GM12865 (cell line): ENCODE measurements at regions not wholly inside any gene's neighbourhood (a gene's known extent, or its start where the extent isn't known, plus 50 kb on each side); places are given as distances from the start of the nearest gene placed in this dataset.

Experiments
- DNase-seq: peaks from one replicate; pipeline ENCODE4 v3.0.0; 2010; ENCODE audit warnings: low read depth
- H3K4me3 ChIP-seq: 2 replicates; pipeline ENCODE4 v1.5.1; 2011; ENCODE audit warnings: mild to moderate bottlenecking, low read depth, low read length, control low read depth
- TF ChIP-seq, protein P1 (sequence below): IDR thresholded peaks from 2 replicates; pipeline ENCODE4 v1.5.1; 2011; ENCODE audit warnings: low read length, control low read depth, low read depth, inconsistent platforms; ENCODE audit not compliant: insufficient read depth; ENCODE audit errors: missing control alignments

DNA sequence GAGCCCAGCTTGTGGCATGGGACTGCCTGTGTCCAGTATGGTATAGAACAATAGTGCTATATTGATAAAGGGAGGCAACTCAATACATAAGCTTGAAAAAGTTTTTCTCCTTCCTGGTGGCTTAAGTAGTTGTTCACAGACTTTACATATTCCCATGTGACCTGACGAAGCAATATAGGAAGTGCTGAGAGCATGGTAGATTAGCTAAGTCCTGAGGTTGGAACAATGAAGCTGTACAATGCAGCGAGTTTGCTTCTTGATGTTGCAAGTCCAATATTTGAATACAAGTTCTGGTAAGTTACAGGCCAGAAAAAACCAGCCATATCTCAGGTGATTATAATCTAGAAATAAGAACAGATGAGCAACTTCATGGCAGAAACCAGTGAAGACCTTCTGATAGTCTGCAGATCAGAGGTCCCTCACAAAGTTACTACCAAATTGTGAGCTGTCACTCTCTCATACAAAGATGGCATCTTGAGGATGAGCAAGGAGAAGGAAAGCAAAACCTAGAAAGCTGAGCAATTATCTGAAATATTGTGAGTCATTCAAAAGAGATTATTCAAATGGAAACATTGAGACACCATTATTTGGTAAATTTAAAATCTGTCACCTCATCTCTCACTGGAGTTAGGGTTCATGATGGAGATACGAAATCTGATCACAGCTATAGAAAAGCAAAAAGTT, 72.9 kb upstream of the BTG1 start:
- DNase-seq: peak; percentile 12
- H3K4me3 ChIP-seq: no peak overlapping the region
- TF ChIP-seq, protein P1, sequence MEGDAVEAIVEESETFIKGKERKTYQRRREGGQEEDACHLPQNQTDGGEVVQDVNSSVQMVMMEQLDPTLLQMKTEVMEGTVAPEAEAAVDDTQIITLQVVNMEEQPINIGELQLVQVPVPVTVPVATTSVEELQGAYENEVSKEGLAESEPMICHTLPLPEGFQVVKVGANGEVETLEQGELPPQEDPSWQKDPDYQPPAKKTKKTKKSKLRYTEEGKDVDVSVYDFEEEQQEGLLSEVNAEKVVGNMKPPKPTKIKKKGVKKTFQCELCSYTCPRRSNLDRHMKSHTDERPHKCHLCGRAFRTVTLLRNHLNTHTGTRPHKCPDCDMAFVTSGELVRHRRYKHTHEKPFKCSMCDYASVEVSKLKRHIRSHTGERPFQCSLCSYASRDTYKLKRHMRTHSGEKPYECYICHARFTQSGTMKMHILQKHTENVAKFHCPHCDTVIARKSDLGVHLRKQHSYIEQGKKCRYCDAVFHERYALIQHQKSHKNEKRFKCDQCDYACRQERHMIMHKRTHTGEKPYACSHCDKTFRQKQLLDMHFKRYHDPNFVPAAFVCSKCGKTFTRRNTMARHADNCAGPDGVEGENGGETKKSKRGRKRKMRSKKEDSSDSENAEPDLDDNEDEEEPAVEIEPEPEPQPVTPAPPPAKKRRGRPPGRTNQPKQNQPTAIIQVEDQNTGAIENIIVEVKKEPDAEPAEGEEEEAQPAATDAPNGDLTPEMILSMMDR: no peak

DNA sequence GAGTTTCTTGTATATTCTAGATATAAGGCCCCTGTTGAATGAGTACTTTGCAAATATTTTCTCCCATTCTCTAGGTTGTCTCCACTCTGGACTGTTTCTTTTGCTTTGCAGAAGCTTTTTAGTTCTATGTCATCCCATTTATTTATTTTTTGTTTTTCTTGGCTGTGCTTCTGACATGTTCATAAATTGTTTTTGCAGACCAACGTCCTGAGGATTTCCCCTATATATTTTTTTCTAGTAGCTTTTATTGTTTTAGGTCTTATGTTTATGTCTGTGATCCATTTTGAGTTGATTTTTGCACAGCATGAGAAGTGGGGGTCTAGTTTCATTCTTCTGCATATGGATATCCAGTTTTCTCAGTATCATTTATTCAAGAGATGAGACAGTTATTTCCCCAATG, 70.4 kb upstream of the BTG1 start:
- no peak for DNase-seq
- TF ChIP-seq, protein P1: no peak
- no peak overlapping the region for H3K4me3 ChIP-seq

DNA sequence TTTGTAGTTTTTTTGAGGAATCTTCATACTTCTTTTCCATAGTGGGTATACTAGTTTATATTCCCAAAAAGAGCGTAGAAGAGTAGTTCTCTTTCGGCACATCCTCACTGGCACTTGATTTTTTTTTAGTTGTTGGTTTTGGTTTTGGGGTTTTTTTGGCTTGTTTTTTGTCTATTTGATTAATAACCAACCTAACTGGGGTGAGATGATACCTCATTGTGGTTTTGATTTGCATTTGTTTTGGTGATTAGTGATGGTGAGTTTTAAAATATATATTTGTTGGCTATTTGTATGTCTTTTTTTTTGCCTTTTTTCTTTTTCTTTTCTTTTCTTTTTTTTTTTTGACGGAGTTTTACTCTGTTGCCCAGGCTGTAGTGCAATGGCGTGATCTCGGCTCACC, 69.7 kb upstream of the BTG1 start:
- H3K4me3 ChIP-seq: no peak overlapping the region
- TF ChIP-seq, protein P1: no peak
- no peak for DNase-seq

DNA sequence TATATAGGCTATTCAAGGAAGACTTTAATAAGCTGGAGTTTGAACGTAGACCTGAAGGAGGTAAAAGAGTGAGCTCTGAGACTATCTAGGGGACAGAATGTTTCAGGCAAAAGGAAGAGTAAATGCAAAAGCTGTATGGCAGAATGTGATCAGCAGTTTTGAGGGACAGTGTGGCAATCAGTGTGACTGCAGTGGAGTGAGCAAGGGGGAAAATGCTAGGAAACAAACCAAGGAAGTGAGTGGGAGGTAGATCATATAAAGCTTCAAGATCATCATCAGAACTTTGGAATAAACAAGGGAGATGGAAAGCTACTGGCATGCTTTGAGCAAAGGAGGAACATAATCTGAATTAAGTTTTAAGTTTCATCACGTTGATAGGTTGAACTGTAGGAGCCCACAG, 67.5 kb upstream of the BTG1 start:
- DNase-seq: no peak
- no peak overlapping the region for H3K4me3 ChIP-seq
- TF ChIP-seq, protein P1: no peak

DNA sequence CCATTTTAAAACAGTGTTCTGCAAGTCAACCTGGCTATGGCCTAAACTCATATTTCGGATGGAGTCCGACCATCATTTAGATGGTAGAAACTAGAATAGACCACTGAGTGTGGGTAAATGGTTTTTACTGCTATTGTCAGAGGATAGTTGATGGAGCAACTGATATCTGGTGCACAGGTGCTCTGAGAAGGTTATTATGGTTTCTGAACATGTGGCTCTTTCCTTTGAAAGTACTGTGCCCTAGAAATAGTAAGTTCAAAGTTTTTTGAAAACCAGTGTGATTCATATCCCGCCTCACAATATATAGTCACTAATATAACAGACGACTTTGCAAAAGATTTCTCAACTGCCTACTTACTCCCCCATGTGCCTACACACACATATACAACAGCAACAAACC, 64.4 kb upstream of the BTG1 start:
- DNase-seq: peak; percentile 72
- TF ChIP-seq, protein P1: no peak

DNA sequence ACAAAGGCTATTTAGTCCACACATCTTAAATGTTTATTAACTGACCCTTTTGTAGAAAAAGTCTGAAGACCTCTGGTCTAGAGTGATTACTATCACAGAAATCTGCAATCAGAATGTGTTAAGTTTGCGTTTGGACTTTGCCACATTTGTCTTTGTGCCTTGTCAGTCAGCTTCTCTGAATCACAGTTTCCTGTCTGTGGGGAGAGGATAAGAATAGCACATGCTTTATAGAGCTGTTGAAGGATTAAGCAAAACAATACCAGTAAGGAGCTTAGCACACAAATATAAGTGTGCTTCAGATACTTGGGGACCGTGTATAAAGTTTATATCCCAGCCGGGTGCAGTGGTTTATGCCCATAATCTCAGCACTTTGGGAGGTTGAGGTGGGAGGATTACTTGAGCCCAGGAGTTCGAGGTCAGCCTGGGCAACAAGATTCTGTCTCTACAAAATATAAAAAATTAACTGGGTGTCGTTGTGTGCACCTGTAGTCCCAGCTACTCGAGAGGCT, 63.0 kb upstream of the BTG1 start:
- peak overlapping the region; percentile 68 for H3K4me3 ChIP-seq
- TF ChIP-seq, protein P1: no peak
- peak; percentile 77 for DNase-seq

More for the DNA sequence above, 64.4 kb upstream of the BTG1 start:
- H3K4me3 ChIP-seq: no peak overlapping the region

DNA sequence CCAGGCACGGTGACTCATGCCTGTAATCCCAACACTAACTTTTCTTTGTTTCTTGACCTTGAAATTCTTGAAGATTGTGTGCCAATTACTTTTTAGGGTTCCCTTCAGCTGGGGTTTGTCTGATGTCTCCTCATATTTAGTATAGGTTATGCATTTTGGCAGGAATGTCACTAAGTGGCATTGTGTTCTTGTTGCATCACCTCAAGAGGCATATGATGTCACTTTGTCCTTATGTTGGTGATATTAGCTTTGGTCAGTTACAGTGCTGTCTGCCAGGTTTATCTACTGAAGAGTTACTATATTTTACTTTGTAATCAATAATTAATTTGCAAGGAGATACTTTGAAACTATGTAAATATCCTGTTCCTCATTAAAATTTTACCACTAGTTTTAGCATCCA, 61.0 kb upstream of the BTG1 start:
- DNase-seq: no peak
- TF ChIP-seq, protein P1: no peak
- H3K4me3 ChIP-seq: no peak overlapping the region
